NAMALWA (cell line): ENCODE measurements at regions not wholly inside any gene's neighbourhood (a gene's known extent, or its start where the extent isn't known, plus 50 kb on each side); places are given as distances from the start of the nearest gene placed in this dataset.

ENCODE experiments used
- DNase-seq: peaks from one replicate; pipeline ENCODE4 v3.0.0-alpha.2; 2015; ENCODE audit warnings: low spot score

DNA sequence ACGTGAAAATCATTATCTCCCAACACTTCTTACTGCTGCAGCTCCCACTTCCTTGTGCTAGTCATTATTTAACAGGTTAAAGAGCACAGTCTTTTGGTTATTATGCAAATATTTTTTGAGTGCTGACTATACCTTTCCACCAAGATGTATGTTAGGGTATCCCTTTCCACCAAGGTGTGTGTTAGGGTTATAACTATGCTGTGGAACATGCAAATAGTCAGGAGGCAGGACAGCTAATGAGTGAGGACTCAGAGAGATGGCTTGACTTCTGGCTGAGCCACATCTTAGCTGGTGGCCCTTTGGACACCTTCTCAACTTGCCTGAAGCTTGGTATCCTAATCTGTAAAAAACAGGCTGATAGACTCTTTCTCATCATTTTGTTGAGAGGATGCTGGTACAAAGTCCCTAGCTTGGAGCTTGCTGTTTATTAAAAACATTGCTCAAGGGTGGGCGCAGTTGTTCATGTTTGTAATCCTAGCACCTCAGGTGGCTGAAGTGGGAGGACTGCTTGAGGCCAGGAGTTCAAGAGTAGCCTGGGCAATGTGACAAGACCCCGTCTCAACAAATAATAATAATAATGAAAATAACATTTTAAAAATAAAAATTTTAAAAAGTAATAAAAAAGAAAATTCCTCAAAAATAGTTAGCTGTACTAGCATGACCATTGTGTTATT is 160.5 kb upstream of the ADAMTS9 start:
- DNase-seq: no peak

DNA sequence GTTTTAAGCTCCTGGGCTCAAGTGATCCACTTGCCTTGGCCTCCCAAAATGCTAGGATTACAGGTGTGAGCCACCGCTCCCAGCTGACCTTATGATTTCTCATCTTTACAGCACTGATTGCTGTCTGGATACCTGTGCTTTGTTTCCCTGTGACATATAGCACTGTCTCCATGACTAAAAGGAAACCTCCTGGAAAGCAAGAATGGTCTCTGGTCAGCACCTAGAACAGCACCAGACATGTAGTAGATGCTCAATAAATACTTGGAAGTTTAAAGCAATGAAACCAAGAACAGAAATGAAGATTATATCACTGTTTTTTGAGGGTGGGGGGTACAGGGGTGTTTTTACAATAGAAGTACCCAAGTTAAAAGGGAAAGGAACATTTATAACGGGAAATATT is 156.8 kb upstream of the ADAMTS9 start:
- no peak for DNase-seq

DNA sequence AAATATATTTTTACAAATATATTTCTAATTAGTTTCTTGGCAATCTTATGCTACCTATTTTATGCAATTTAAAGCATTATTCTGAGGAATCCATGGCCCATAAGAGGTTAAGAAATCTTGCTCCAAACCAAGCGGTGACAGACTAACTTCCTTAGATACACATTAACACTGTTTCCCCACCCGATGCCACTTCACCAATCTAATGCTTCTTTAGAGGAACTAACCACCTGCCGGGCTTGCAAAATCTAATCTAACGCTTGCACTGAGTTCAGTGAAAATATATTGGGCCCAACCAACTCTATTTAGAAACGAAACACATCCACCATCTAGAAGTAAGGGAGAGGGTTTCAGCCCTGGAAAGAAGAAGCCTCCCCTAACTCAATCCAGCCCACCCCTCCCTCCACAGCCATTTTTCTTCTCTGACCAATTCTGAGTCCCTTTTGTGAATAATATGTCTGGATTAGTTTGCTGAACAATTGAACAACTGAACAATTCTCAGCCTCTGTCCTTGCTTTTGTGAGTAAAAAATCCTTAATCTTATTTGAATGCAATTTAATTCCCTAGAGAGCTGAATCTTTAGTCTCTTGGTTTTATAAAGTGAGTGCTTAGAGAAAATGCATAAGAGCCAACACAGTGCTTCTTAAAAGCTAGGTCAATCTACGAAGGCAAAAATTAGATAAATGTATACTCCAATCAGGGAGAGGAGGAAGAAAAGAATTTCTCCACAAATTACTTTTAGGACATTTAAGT is 150.4 kb upstream of the ADAMTS9 start:
- no peak for DNase-seq

GRCh38 chr3:64837126-64837738 is 149.4 kb upstream of the ADAMTS9 start:
- DNase-seq: no peak

GRCh38 chr3:64836097-64836496 is 148.3 kb upstream of the ADAMTS9 start:
- no peak for DNase-seq

DNA sequence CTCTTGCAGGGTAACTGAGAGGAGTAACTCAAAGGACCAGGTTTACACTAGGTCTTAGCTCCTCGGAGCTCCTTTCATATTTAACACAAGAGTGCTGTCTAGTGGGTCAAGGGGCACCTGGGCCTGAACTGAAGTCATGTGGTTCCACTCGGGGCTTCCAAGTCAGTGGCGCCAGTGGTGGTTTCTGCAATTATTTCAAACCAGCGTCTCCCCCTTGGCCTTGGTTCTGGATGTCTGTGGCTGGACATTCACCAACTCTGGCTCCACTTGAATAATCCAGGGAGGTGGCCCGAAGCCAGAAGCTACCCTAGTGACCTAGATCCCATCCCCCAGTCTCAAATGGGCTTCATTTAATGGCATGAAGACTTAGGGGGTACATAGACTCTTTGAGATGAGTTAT is 144.3 kb upstream of the ADAMTS9 start:
- no peak for DNase-seq

DNA sequence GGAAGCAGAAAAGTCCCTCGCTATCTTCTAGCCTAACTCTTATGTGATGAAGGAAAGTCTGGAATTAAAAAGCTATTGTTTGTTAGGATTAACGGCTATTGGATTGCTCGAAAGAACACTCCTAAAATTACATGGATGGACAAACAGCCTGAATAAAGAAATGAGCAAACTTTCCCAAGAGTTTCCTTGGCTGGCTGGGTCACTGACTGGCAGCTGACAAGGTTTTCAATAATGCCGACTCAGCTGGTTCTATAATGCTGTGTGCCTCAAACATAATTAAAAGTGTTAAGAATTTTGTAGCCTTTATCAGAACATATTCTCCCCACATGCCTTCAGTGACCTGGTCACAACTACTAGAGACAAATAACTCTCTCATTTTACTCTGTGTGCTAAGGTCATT is 142.9 kb upstream of the ADAMTS9 start:
- no peak for DNase-seq

GRCh38 chr3:64829331-64829730 is 141.5 kb upstream of the ADAMTS9 start:
- DNase-seq: no peak

GRCh38 chr3:64828276-64828675 is 140.5 kb upstream of the ADAMTS9 start:
- DNase-seq: no peak

DNA sequence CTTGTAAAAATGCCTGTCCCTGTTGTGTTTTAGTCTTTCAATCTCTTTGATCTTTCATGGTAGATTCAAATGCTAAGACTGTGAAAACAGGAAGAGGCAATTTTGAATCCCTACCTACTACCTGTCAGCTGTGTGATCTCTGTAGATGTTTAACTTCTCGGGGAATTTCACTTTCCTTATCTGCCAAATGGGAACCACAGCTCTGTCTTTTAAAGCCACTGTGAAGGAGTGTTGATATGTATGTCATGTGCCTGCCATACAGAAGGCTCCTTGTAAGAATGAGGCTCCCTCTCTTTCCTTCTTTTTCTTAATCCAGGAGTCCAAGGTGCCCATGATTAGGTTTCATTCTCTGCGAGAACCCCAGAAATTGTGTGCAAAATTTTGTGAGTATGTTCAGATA is 139.6 kb upstream of the ADAMTS9 start:
- no peak for DNase-seq

GRCh38 chr3:64827019-64827418 is 139.2 kb upstream of the ADAMTS9 start:
- DNase-seq: no peak

GRCh38 chr3:64825404-64826120 is 137.8 kb upstream of the ADAMTS9 start:
- DNase-seq: no peak

DNA sequence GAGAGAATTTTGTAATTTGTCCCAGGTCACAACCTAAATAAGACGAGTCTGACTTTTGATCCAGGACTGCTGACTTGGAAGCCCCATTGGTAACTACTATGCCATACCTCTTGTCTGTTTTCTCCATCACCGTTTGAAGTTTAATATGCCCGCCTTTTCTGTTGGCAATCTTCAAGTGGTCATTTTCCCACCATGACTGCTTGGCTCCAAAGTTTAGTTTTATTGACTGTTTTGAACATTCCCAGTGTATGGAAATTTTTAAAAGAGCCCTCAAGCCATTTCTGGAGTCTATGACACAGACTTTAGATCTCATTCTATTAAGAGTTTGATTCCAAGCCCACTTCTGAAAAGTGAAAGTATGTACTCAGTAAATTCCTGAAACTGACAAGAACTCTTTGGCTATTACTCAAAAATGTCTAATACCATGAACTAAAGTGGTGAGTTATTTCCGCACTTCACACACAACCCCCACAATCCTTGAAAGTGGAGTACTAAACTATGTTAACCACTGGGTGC is 136.7 kb upstream of the ADAMTS9 start:
- no peak for DNase-seq

DNA sequence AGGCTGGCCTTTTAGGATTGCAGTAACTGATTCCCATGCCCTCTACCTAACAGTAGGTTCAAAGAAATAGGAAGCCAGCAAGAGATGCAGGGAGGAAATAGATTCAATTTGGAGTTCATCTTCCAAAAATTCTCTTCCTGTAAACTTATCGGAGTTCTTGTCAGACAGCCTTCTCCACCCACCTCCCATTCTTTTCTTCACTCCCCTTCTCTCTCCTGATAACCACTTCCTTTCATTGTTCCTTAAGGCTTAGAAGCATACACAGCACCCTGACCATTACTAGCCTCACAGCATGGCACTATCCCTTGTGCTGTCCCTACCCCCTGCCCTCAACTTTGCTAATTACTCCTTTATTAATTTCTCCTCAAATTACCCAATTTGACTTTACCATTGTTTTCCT is 130.4 kb upstream of the ADAMTS9 start:
- no peak for DNase-seq

DNA sequence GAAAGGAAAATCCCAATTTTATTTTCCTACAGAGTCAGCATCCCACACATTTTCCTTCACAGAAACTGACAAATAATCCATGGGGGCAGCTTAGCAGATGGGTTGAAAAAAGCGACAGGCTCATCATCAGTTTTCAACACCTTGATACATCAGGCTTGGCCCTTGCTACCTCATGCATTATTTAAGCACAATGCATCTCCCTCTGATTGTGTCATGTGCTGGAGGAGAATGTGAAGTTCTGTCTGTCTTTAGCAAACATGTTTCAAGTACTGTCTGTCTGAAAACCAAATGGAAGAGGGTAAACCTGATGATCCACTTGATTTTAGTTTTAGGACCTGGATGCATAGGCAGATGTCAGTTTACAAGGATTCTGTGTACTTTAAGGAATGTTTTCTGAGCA is 128.6 kb upstream of the ADAMTS9 start:
- DNase-seq: no peak

- no peak for DNase-seq
Measured at GRCh38 chr3:64815789-64816188, 128.0 kb upstream of the ADAMTS9 start.

DNA sequence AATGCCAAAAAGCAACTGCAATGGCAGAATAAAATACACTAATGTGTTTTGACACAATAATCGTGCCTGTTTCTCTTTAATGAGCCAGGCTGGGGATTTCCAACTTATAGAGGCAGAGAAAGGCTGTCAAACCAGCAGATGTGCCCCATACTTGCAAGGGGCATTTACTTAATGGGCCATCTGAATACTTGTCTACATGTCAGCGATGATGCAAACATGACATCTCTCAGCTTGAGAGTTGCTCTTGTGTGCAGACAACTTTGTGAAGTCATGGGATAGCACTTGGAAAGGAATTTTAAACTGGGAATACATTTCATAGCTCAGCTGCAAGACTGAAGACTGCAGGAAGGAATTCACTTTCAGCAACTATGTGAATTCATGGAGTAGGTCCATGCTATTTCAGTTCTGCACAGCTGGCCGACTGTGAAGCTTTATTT is 127.4 kb upstream of the ADAMTS9 start:
- DNase-seq: no peak

DNA sequence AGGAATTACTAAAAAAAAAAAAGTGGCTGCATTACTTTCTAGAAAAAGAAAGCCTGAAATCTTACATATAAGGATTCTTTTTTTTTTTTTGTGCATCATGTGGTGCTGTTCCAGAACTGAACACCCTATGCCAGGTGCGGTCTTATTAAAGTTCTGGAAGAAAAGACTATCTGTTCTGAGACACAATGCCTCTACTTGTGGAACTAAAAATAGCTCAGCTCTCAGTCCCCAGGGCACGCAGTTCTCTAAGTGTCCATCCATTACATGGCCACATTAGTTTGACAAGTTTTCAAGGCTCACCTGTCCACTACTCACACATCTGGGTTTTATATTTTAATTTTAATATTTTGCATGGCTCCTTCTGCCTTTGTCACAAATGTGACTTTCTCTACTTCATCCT is 126.6 kb upstream of the ADAMTS9 start:
- no peak for DNase-seq

DNA sequence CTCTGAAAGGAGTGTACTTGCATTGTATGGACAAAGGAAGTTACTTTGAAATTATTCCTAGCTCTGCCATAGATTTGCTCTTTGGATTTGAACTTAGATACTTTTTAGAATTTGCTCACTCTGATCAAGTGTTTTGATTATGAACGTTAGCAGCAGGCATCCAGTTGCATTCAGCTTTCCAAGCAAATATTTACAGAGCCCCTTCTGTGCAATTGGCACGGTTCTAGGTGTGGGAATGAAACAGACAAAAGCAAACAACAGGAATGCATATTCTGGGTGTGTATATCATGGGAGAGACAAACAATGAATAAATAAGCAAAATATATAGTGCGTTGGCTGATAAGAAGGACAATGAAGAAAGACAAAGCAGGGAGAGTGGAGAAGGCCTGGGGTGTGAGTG is 125.5 kb upstream of the ADAMTS9 start:
- no peak for DNase-seq

DNA sequence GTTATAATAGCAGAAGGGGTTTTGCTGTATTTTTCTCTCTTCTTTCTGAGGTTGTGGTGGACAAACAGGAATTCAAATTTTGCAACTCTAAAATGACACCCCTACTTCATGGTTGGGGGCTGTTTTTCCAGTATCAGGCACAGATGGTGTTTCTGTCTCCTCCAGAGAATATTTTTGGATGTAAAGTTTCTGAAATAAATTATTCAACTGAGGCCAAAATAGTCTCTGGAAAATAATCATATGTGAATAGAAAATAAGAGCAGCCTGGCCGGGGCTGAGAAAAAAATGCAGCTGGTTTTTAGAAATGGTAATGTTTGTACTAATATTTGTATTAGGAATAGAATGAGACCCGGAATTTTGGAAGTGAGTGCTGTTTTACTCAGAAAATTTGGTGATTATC is 121.3 kb upstream of the ADAMTS9 start:
- DNase-seq: no peak

DNA sequence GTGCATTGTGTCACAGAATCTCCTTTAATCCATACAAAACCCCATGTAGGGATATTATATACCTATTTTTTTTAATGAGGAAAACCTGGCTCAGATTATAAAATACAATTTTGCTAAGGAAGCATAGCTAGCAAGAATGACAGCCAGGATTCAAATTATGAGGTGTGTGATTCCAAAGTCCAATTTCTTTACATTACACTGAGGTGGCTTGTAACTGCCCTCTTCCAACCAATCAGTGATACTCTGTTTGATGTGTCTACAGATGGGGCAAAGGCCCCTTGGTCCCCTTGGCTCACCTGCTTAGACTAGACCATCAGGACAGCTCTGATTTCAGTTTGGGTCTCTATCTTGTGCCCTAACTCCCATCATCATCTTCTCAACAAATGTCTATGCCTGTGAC is 120.3 kb upstream of the ADAMTS9 start:
- DNase-seq: no peak
